ENCODE measurements at regions not wholly inside any gene's neighbourhood (a gene's known extent, or its start where the extent isn't known, plus 50 kb on each side); places are given as distances from the start of the nearest gene placed in this dataset.

- TF ChIP-seq POLR2AphosphoS5 (IDR thresholded peaks at IDR 0.05; ENCODE audit: borderline replicate concordance, low read depth, low read length) = no peak
- no peak for TF ChIP-seq EZH2 (IDR thresholded peaks at IDR 0.05)
Observed at GRCh38 chr1:55381983-55382382, 166.8 kb upstream of the USP24 start.
